ENCODE measurements at regions not wholly inside any gene's neighbourhood (a gene's known extent, or its start where the extent isn't known, plus 50 kb on each side); places are given as distances from the start of the nearest gene placed in this dataset.

- no peak for DNase-seq
Measured at GRCh38 chr1:30310966-30311742, 412.2 kb downstream of the MATN1 start.

GRCh38 chr1:30307182-30307581 is 416.2 kb downstream of the MATN1 start:
- no peak for DNase-seq

GRCh38 chr1:30305519-30305918 is 417.9 kb downstream of the MATN1 start:
- no peak for DNase-seq

GRCh38 chr1:30305061-30305460 is 418.3 kb downstream of the MATN1 start:
- DNase-seq = no peak

- no peak for DNase-seq
Measured at GRCh38 chr1:30304080-30304479, 419.3 kb downstream of the MATN1 start.

- no peak for DNase-seq
Measured at GRCh38 chr1:30303387-30303786, 420.0 kb downstream of the MATN1 start.

- DNase-seq = peak; percentile 93
Measured at GRCh38 chr1:30302858-30303257, 420.5 kb downstream of the MATN1 start.

GRCh38 chr1:30300669-30301068 is 422.7 kb downstream of the MATN1 start:
- DNase-seq = no peak

GRCh38 chr1:30299393-30299792 is 424.0 kb downstream of the MATN1 start:
- DNase-seq = no peak

- no peak for DNase-seq
Measured at GRCh38 chr1:30295674-30296073, 427.7 kb downstream of the MATN1 start.

GRCh38 chr1:30295266-30295665 is 428.1 kb downstream of the MATN1 start:
- no peak for DNase-seq

- no peak for DNase-seq
Measured at GRCh38 chr1:30294508-30294907, 428.9 kb downstream of the MATN1 start.

GRCh38 chr1:30292451-30292850 is 430.9 kb downstream of the MATN1 start:
- DNase-seq = no peak

- no peak for DNase-seq
Measured at GRCh38 chr1:30291526-30291925, 431.9 kb downstream of the MATN1 start.

GRCh38 chr1:30290581-30290980 is 432.8 kb downstream of the MATN1 start:
- no peak for DNase-seq

- no peak for DNase-seq
Measured at GRCh38 chr1:30287976-30288375, 435.4 kb downstream of the MATN1 start.

- no peak for DNase-seq
Measured at GRCh38 chr1:30286988-30287839, 436.2 kb downstream of the MATN1 start.

- DNase-seq = peak; percentile 68
Measured at GRCh38 chr1:30286241-30286987, 437.0 kb downstream of the MATN1 start.

- no peak for DNase-seq
Measured at GRCh38 chr1:30285501-30285932, 437.9 kb downstream of the MATN1 start.

GRCh38 chr1:30284728-30285475 is 438.5 kb downstream of the MATN1 start:
- DNase-seq = no peak

- no peak for DNase-seq
Measured at GRCh38 chr1:30284226-30284625, 439.2 kb downstream of the MATN1 start.

- no peak for DNase-seq
Measured at GRCh38 chr1:30283199-30283962, 440.0 kb downstream of the MATN1 start.
